CD14-positive monocyte (primary cell): ENCODE measurements at regions not wholly inside any gene's neighbourhood (a gene's known extent, or its start where the extent isn't known, plus 50 kb on each side); places are given as distances from the start of the nearest gene placed in this dataset.

ENCODE experiments used
- DNase-seq, 3 donors: peaks; one replicate each; pipeline ENCODE4 v3.0.0-alpha.2; 2011 to 2022
- H2AFZ ChIP-seq: 2 replicates; pipeline ENCODE4 v1.6.0; 2012; ENCODE audit warnings: mild to moderate bottlenecking, low read depth, low read length, inconsistent platforms; ENCODE audit not compliant: insufficient read depth, poor library complexity, severe bottlenecking
- H3K27ac ChIP-seq, 2 donors: 1 replicate in 1 of 2; 2 replicates in 1 of 2; pipeline ENCODE4 v1.5.1; 2012 to 2013; ENCODE audit warnings: low read length in 2 of 2, control low read depth in 1 of 2, inconsistent platforms in 1 of 2, low read depth in 1 of 2, mild to moderate bottlenecking in 1 of 2
- H3K27me3 ChIP-seq, 2 donors: one replicate each; pipeline versions ENCODE4 v1.6.0 to v1.6.1; 2011 to 2013; ENCODE audit warnings: low read length in 2 of 2; ENCODE audit not compliant: control insufficient read depth in 2 of 2, insufficient read depth in 2 of 2
- H3K36me3 ChIP-seq, 2 donors: replicated peaks in 1 of 2; 1 replicate in 1 of 2; 2 replicates in 1 of 2; pipeline versions ENCODE4 v1.5.1 to v1.6.1; 2012 to 2013; ENCODE audit warnings: low read length in 2 of 2, control low read depth in 1 of 2, inconsistent platforms in 1 of 2, mild to moderate bottlenecking in 1 of 2; ENCODE audit not compliant: insufficient read depth in 2 of 2, control insufficient read depth in 1 of 2
- H3K4me1 ChIP-seq, 2 donors: 1 replicate in 1 of 2; 2 replicates in 1 of 2; pipeline versions ENCODE4 v1.5.1 to v1.6.1; 2012 to 2013; ENCODE audit warnings: low read length in 2 of 2, control low read depth in 1 of 2, inconsistent platforms in 1 of 2, mild to moderate bottlenecking in 1 of 2, moderate library complexity in 1 of 2; ENCODE audit not compliant: insufficient read depth in 2 of 2, control insufficient read depth in 1 of 2
- H3K4me2 ChIP-seq: replicated peaks from 2 replicates; pipeline ENCODE3; 2012; ENCODE audit warnings: low read length, moderate library complexity, mild to moderate bottlenecking; ENCODE audit not compliant: poor library complexity, severe bottlenecking; ENCODE audit errors: extremely low read depth
- H3K4me3 ChIP-seq, 3 experiments: fragments of 200-600 bp in 1 of 3; sonication (generic) in 1 of 3; replicated peaks in 1 of 3; 1 replicate in 2 of 3; 2 replicates in 1 of 3; pipeline ENCODE4 v1.5.1; 2011 to 2013; ENCODE audit warnings: low read length in 3 of 3, mild to moderate bottlenecking in 3 of 3, control low read depth in 2 of 3, low read depth in 2 of 3, inconsistent platforms in 1 of 3, moderate library complexity in 1 of 3
- H3K79me2 ChIP-seq: 2 replicates; pipeline ENCODE4 v1.6.0; 2012; ENCODE audit warnings: mild to moderate bottlenecking, control low read depth, inconsistent platforms, low read length, moderate library complexity; ENCODE audit not compliant: insufficient read depth
- H3K9ac ChIP-seq: 2 replicates; pipeline ENCODE4 v1.6.0; 2017; ENCODE audit warnings: low read length, mild to moderate bottlenecking; ENCODE audit not compliant: insufficient read depth, poor library complexity, severe bottlenecking
- H3K9me3 ChIP-seq, 2 donors: replicated peaks in 1 of 2; 1 replicate in 1 of 2; 2 replicates in 1 of 2; pipeline versions ENCODE4 v1.5.1 to v1.6.1; 2012 to 2013; ENCODE audit warnings: low read length in 2 of 2, control low read depth in 1 of 2; ENCODE audit not compliant: control insufficient read depth in 1 of 2, insufficient read depth in 1 of 2
- H4K20me1 ChIP-seq: 2 replicates; pipeline ENCODE4 v1.6.0; 2012; ENCODE audit warnings: mild to moderate bottlenecking, low read length, control low read depth, moderate library complexity; ENCODE audit not compliant: insufficient read depth
- H3K27ac Mint-ChIP-seq, 7 donors: one replicate each; pipeline ENCODE4 v1.8.0; 2020; ENCODE audit warnings: mild to moderate bottlenecking in 7 of 7, mixed read lengths in 7 of 7, moderate library complexity in 6 of 7, inconsistent platforms in 2 of 7
- H3K27me3 Mint-ChIP-seq, 3 donors: one replicate each; pipeline ENCODE4 v1.8.0; 2021 to 2022; ENCODE audit warnings: low read depth in 3 of 3, mild to moderate bottlenecking in 3 of 3, mixed read lengths in 3 of 3, moderate library complexity in 3 of 3, inconsistent platforms in 1 of 3
- H3K36me3 Mint-ChIP-seq, 2 donors: one replicate each; pipeline ENCODE4 v1.8.0; 2020; ENCODE audit warnings: mixed read lengths in 2 of 2, inconsistent platforms in 1 of 2, mild to moderate bottlenecking in 1 of 2
- H3K4me1 Mint-ChIP-seq: one replicate; pipeline ENCODE4 v1.8.0; 2020; ENCODE audit warnings: mild to moderate bottlenecking, mixed read lengths
- H3K4me3 Mint-ChIP-seq, 2 donors: one replicate each; pipeline ENCODE4 v1.8.0; 2020; ENCODE audit warnings: mild to moderate bottlenecking in 2 of 2, mixed read lengths in 2 of 2, moderate library complexity in 1 of 2
- H3K9me3 Mint-ChIP-seq, 7 donors: one replicate each; pipeline ENCODE4 v1.8.0; 2020 to 2022; ENCODE audit warnings: mixed read lengths in 7 of 7, mild to moderate bottlenecking in 6 of 7, moderate library complexity in 6 of 7, inconsistent platforms in 2 of 7
- CTCF ChIP-seq: fragments of 200-600 bp; IDR thresholded peaks from one replicate; pipeline ENCODE4 v1.8.0; 2022; ENCODE audit warnings: antibody characterized with exemption, mild to moderate bottlenecking
- WGBS: methylation state at CpG from one replicate; pipeline ENCODE4 v1.1.5; 2013; ENCODE audit warnings: missing lambda C conversion rate; ENCODE audit not compliant: insufficient coverage; 5-methylcytosine and 5-hydroxymethylcytosine counted together
- intact Hi-C, 2 donors: fragments of 100-400 bp; cut with micrococcal nuclease; formaldehyde crosslinking; loops; one replicate each; pipeline versions ENCODE4 v1.15.0 to v1.15.1; 2023

- H3K4me3 Mint-ChIP-seq = no peak overlapping the region
- no peak for DNase-seq
- TF ChIP-seq CTCF = no peak
- no peaks in the 10 kb centered on the region for H3K27me3 ChIP-seq
- no peak overlapping the region for H3K9ac ChIP-seq
- no peaks in the 10 kb centered on the region for H3K27me3 Mint-ChIP-seq
- WGBS = 93% methylated on average over 4 of the region's 4 CpGs
- H3K9me3 Mint-ChIP-seq = peaks cover 0 to 13% (median 3%) of the 10 kb centered on the region in 7 donors
- no peak overlapping the region for H3K27ac ChIP-seq
- no peaks in the 10 kb centered on the region for H3K36me3 Mint-ChIP-seq
- H3K79me2 ChIP-seq = no peaks in the 10 kb centered on the region
- no peak overlapping the region for H3K4me2 ChIP-seq
- intact Hi-C loops = no loop called here
- H3K4me1 ChIP-seq = no peaks in the 10 kb centered on the region
- H2AFZ ChIP-seq = no peak overlapping the region
- H3K36me3 ChIP-seq = no peaks in the 10 kb centered on the region
- H3K9me3 ChIP-seq = peaks cover 5 to 6% of the 10 kb centered on the region in 2 donors
- H4K20me1 ChIP-seq = no peaks in the 10 kb centered on the region
- H3K27ac Mint-ChIP-seq = no peak overlapping the region
- H3K4me3 ChIP-seq = no peak overlapping the region
- H3K4me1 Mint-ChIP-seq = no peaks in the 10 kb centered on the region
Measured at GRCh38 chr2:117351396-117351795, 463.1 kb upstream of the DDX18 start.

GRCh38 chr2:117359266-117359914 is 455.1 kb upstream of the DDX18 start:
- H3K36me3 Mint-ChIP-seq = no peaks in the 10 kb centered on the region
- no peak overlapping the region for H3K27ac Mint-ChIP-seq
- no peak overlapping the region for H3K4me3 Mint-ChIP-seq
- intact Hi-C loops = no loop called here
- H3K9ac ChIP-seq = no peak overlapping the region
- DNase-seq = no peak
- peaks cover 4 to 19% of the 10 kb centered on the region in 2 donors for H3K9me3 ChIP-seq
- H3K4me1 Mint-ChIP-seq = no peaks in the 10 kb centered on the region
- WGBS = 80% methylated on average over 4 of the region's 5 CpGs
- no peaks in the 10 kb centered on the region for H3K79me2 ChIP-seq
- no peaks in the 10 kb centered on the region for H3K4me1 ChIP-seq
- H3K27me3 Mint-ChIP-seq = peaks cover 0 to 2% (median 1%) of the 10 kb centered on the region in 3 donors
- no peak overlapping the region for H3K27ac ChIP-seq
- no peak overlapping the region for H2AFZ ChIP-seq
- H3K36me3 ChIP-seq = no peaks in the 10 kb centered on the region
- peaks cover 0 to 12% (median 4%) of the 10 kb centered on the region in 7 donors for H3K9me3 Mint-ChIP-seq
- TF ChIP-seq CTCF = no peak
- H3K27me3 ChIP-seq = no peaks in the 10 kb centered on the region
- H3K4me3 ChIP-seq = no peak overlapping the region
- H3K4me2 ChIP-seq = no peak overlapping the region
- no peaks in the 10 kb centered on the region for H4K20me1 ChIP-seq
